ENCODE measurements at regions not wholly inside any gene's neighbourhood (a gene's known extent, or its start where the extent isn't known, plus 50 kb on each side); places are given as distances from the start of the nearest gene placed in this dataset.

GRCh38 chr10:36181426-36182178, 539.5 kb upstream of the FZD8 start:
- Histone ChIP-seq H3K4me1 (no peaks in the 10 kb centered on the region), H3K4me3 (no peak overlapping the region), H3K9me3 (no peaks in the 10 kb centered on the region), H3K27ac (no peak overlapping the region), H3K36me3 (no peaks in the 10 kb centered on the region), H3K27me3 (no peaks in the 10 kb centered on the region)
- TF ChIP-seq POLR2A (IDR thresholded peaks at IDR 0.05), result no peak
- no peak for DNase-seq

GRCh38 chr10:36178616-36179015, 536.5 kb upstream of the FZD8 start:
- no peak for TF ChIP-seq POLR2A (IDR thresholded peaks at IDR 0.05)
- no peak for TF ChIP-seq CTCF (IDR thresholded peaks at IDR 0.05)
- H3K4me1 ChIP-seq, result no peaks in the 10 kb centered on the region
- no peaks in the 10 kb centered on the region for H3K27me3 ChIP-seq
- no peak overlapping the region for H3K27ac ChIP-seq
- H3K36me3 ChIP-seq, result no peaks in the 10 kb centered on the region
- no peak for DNase-seq
- no peaks in the 10 kb centered on the region for H3K9me3 ChIP-seq
- H3K4me3 ChIP-seq, result no peak overlapping the region

- H3K4me3 ChIP-seq, result no peak overlapping the region
- H3K36me3 ChIP-seq, result no peaks in the 10 kb centered on the region
- no peak for TF ChIP-seq CTCF (IDR thresholded peaks at IDR 0.05)
- no peak for TF ChIP-seq POLR2A (IDR thresholded peaks at IDR 0.05)
- H3K4me1 ChIP-seq, result no peaks in the 10 kb centered on the region
- no peaks in the 10 kb centered on the region for H3K27me3 ChIP-seq
- H3K9me3 ChIP-seq, result no peaks in the 10 kb centered on the region
- no peak overlapping the region for H3K27ac ChIP-seq
- no peak for DNase-seq
These were observed 535.0 kb upstream of the FZD8 start for GRCh38 chr10:36177071-36177470.

GRCh38 chr10:36175954-36176353, 533.9 kb upstream of the FZD8 start:
- Histone ChIP-seq H3K4me3 (no peak overlapping the region), H3K36me3 (no peaks in the 10 kb centered on the region), H3K27ac (no peak overlapping the region), H3K27me3 (no peaks in the 10 kb centered on the region), H3K4me1 (no peaks in the 10 kb centered on the region), H3K9me3 (no peaks in the 10 kb centered on the region)
- DNase-seq, result no peak
- TF ChIP-seq CTCF (IDR thresholded peaks at IDR 0.05) (no peak), POLR2A (IDR thresholded peaks at IDR 0.05) (no peak)

- no peak for DNase-seq
- TF ChIP-seq POLR2A (IDR thresholded peaks at IDR 0.05) (no peak), CTCF (IDR thresholded peaks at IDR 0.05) (no peak)
These were observed 531.3 kb upstream of the FZD8 start for GRCh38 chr10:36173364-36173763.

GRCh38 chr10:36171953-36172940, 530.2 kb upstream of the FZD8 start:
- Histone ChIP-seq H3K9me3 (no peaks in the 10 kb centered on the region), H3K4me1 (no peaks in the 10 kb centered on the region), H3K27me3 (no peaks in the 10 kb centered on the region), H3K36me3 (no peaks in the 10 kb centered on the region), H3K27ac (no peak overlapping the region), H3K4me3 (no peak overlapping the region)
- DNase-seq, result no peak
- TF ChIP-seq CTCF (IDR thresholded peaks at IDR 0.05) (no peak), POLR2A (IDR thresholded peaks at IDR 0.05) (no peak)

More at GRCh38 chr10:36173364-36173763, 531.3 kb upstream of the FZD8 start:
- H3K27ac ChIP-seq, result no peak overlapping the region
- H3K4me3 ChIP-seq, result no peak overlapping the region
- H3K9me3 ChIP-seq, result no peaks in the 10 kb centered on the region
- H3K4me1 ChIP-seq, result no peaks in the 10 kb centered on the region
- no peaks in the 10 kb centered on the region for H3K27me3 ChIP-seq
- no peaks in the 10 kb centered on the region for H3K36me3 ChIP-seq

Data from Peyer's patch (tissue), 4 donors.